GM13977 (cell line): ENCODE measurements at regions not wholly inside any gene's neighbourhood (a gene's known extent, or its start where the extent isn't known, plus 50 kb on each side); places are given as distances from the start of the nearest gene placed in this dataset.

ENCODE experiments used
- DNase-seq: peaks from one replicate; pipeline ENCODE4 v3.0.0; 2012; ENCODE audit warnings: low spot score
- in situ Hi-C: fragments of 300-500 bp; cut with MboI; formaldehyde crosslinking; loops from one replicate; pipeline ENCODE4 v1.12.0; 2022; ENCODE audit warnings: low sequenced_read_pairs, low pct_unique_long_range_greater_than_20kb, mixed read lengths, inconsistent platforms; ENCODE audit not compliant: unreplicated experiment
- TF ChIP-seq, protein P1 (sequence below): IDR thresholded peaks from 2 replicates; pipeline ENCODE4 v1.5.1; 2012; ENCODE audit warnings: mild to moderate bottlenecking, control low read depth; ENCODE audit not compliant: insufficient read depth; ENCODE audit errors: extremely low read depth, missing control alignments

DNA sequence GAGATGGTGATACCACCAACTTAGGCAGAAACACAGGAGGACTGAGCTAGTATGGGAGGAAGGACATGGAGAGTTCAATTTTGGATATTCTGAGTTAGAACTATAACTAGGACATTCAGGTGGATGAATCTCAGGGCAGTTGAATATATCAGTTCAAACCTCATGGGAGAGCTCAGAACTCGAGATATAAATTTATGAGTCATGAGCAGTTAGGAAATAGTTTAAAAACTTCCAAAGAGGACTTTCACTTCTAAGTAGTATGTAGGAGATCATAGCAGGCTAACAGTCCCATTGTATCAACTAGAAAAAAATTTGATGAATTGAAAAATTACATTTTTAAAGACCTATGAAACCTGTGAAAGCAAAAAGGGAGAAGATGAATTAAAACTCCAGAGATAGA, 436.2 kb upstream of the LARGE1 start:
- in situ Hi-C loops = no loop called here
- no peak for DNase-seq
- TF ChIP-seq, protein P1, sequence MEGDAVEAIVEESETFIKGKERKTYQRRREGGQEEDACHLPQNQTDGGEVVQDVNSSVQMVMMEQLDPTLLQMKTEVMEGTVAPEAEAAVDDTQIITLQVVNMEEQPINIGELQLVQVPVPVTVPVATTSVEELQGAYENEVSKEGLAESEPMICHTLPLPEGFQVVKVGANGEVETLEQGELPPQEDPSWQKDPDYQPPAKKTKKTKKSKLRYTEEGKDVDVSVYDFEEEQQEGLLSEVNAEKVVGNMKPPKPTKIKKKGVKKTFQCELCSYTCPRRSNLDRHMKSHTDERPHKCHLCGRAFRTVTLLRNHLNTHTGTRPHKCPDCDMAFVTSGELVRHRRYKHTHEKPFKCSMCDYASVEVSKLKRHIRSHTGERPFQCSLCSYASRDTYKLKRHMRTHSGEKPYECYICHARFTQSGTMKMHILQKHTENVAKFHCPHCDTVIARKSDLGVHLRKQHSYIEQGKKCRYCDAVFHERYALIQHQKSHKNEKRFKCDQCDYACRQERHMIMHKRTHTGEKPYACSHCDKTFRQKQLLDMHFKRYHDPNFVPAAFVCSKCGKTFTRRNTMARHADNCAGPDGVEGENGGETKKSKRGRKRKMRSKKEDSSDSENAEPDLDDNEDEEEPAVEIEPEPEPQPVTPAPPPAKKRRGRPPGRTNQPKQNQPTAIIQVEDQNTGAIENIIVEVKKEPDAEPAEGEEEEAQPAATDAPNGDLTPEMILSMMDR = no peak

- in situ Hi-C loops = no loop called here
- TF ChIP-seq, protein P1 = no peak
These were observed 450.4 kb upstream of the LARGE1 start for GRCh38 chr22:34370711-34371110.

DNA sequence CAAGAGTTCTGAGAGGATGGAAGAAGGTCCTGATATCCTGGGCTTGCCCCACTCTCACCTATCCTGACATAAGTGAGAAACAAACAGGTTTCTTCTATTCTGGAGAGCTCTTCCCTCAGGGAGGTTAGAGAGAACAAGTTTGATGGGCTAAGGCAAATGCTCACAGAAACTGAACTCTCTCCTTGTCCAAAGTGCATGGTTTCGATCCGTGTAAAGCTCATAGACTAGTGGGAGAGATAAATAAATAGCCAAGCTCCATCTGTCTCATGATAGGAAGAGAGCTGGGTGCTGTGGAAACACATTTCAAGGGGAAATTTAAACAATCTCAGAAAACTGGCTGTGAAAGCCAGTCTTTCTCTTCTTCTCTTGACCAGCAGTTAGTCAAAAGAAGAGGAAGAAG, 459.5 kb upstream of the LARGE1 start:
- TF ChIP-seq, protein P1 = no peak
- DNase-seq = no peak
- in situ Hi-C loops = no loop called here

More at GRCh38 chr22:34370711-34371110, 450.4 kb upstream of the LARGE1 start:
- DNase-seq = no peak

- DNase-seq = no peak
- TF ChIP-seq, protein P1 = no peak
- in situ Hi-C loops = no loop called here
These were observed 460.3 kb upstream of the LARGE1 start for GRCh38 chr22:34380532-34380931.

- no peak for DNase-seq
- in situ Hi-C loops = no loop called here
- TF ChIP-seq, protein P1 = no peak
These were observed 470.1 kb upstream of the LARGE1 start for GRCh38 chr22:34390400-34390799.

GRCh38 chr22:34395370-34395769, 475.1 kb upstream of the LARGE1 start:
- DNase-seq = no peak
- in situ Hi-C loops = no loop called here
- TF ChIP-seq, protein P1 = no peak

- in situ Hi-C loops = no loop called here
- TF ChIP-seq, protein P1 = no peak
- DNase-seq = no peak
These were observed 483.4 kb upstream of the LARGE1 start for GRCh38 chr22:34403667-34404066.
